ENCODE measurements at regions not wholly inside any gene's neighbourhood (a gene's known extent, or its start where the extent isn't known, plus 50 kb on each side); places are given as distances from the start of the nearest gene placed in this dataset.

DNA sequence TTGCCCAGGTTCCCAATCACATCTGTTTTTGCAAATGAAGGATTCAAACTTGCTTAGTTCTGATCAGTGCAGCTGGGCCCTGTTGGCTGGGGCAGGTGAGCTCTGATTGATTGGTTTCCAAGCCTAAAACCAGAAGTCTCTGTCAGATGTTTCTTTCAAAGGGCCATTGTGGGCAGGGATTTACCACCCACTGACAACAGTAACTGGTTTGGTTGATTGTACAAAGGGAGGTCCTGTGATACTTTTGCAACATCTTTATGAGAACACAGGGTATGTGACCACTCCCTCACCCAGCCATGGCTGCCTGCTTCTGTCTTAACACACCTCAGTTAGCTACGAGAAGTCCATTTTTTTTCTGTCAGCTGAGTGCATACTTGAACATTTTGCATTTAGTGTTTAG, 184.1 kb downstream of the FLRT2 start (continued):
- TF ChIP-seq, protein P1, sequence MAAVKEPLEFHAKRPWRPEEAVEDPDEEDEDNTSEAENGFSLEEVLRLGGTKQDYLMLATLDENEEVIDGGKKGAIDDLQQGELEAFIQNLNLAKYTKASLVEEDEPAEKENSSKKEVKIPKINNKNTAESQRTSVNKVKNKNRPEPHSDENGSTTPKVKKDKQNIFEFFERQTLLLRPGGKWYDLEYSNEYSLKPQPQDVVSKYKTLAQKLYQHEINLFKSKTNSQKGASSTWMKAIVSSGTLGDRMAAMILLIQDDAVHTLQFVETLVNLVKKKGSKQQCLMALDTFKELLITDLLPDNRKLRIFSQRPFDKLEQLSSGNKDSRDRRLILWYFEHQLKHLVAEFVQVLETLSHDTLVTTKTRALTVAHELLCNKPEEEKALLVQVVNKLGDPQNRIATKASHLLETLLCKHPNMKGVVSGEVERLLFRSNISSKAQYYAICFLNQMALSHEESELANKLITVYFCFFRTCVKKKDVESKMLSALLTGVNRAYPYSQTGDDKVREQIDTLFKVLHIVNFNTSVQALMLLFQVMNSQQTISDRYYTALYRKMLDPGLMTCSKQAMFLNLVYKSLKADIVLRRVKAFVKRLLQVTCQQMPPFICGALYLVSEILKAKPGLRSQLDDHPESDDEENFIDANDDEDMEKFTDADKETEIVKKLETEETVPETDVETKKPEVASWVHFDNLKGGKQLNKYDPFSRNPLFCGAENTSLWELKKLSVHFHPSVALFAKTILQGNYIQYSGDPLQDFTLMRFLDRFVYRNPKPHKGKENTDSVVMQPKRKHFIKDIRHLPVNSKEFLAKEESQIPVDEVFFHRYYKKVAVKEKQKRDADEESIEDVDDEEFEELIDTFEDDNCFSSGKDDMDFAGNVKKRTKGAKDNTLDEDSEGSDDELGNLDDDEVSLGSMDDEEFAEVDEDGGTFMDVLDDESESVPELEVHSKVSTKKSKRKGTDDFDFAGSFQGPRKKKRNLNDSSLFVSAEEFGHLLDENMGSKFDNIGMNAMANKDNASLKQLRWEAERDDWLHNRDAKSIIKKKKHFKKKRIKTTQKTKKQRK (IDR thresholded peaks at IDR 0.05; ENCODE audit: low read depth, low read length): no peak
- TF ChIP-seq HDAC2 (IDR thresholded peaks at IDR 0.05) (no peak), JUND (IDR thresholded peaks at IDR 0.05; ENCODE audit: low read depth, low read length) (no peak)

DNA sequence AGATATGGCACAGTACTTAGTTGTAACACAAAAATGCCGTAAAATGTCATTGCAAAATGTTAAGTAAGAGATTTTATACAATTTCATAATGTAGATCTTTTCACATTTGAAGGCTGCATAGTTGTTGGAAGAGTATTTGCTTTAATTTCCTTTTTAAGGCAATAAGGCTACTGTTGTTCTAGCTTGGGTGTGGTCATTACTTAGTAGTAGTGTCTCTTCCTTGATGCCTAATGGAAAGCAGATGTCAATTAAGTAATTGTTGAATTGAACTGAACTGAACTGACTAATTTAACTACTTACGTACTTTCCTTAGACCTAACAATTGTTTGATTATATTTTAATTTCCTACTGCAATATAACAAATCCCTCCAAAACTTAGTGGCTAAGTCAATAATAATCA, 181.7 kb downstream of the FLRT2 start:
- Histone ChIP-seq H4K20me1 (ENCODE audit: control insufficient read depth, insufficient read depth) (no peaks in the 10 kb centered on the region), H3K9ac (ENCODE audit: control insufficient read depth, insufficient read depth, low read length) (no peak overlapping the region), H3K27ac (ENCODE audit: control insufficient read depth, insufficient read depth) (no peak overlapping the region), H3K79me2 (ENCODE audit: control insufficient read depth, insufficient read depth, low read length) (no peaks in the 10 kb centered on the region), H3K27me3 (replicated peaks in 1 of 2; ENCODE audit: control insufficient read depth in 2 of 2, insufficient read depth in 2 of 2, low read length in 1 of 2) (no peaks in the 10 kb centered on the region), H3K4me2 (ENCODE audit: control insufficient read depth, insufficient read depth) (no peak overlapping the region), H3K4me3 (no peak overlapping the region), H3K36me3 (ENCODE audit: control insufficient read depth in 2 of 2, insufficient read depth in 2 of 2, low read length in 1 of 2) (no peaks in the 10 kb centered on the region), H3K9me3 (replicated peaks; ENCODE audit: control insufficient read depth, insufficient read depth, low read length) (no peaks in the 10 kb centered on the region; the same call in 2 of the 3 replicates), H2AFZ (ENCODE audit: control insufficient read depth, low read depth, low read length) (no peak overlapping the region), H3K4me1 (ENCODE audit: control insufficient read depth, insufficient read depth, low read length) (no peaks in the 10 kb centered on the region)
- POLR2A ChIA-PET: no interaction called here
- no peak for ATAC-seq
- CTCF ChIA-PET: no interaction called here
- BruUV-seq (replicated peaks): no TSS peak
- RAD21 ChIA-PET (ENCODE audit: unreplicated experiment): no interaction called here
- intact Hi-C loops (cut with micrococcal nuclease; ENCODE audit: unreplicated experiment): no loop called here
- no peak for DNase-seq (ENCODE audit: low read depth, low spot score)
- FAIRE-seq: no peak
- TF ChIP-seq POU2F2 (IDR thresholded peaks at IDR 0.05; ENCODE audit: borderline replicate concordance, low read depth, low read length) (no peak), SMAD1 (IDR thresholded peaks at IDR 0.05; ENCODE audit: low read depth, partially characterized antibody) (no peak)
- 48% methylated on average over 2 of the region's 2 CpGs for WGBS (ENCODE audit: insufficient coverage, insufficient replicate concordance, low lambda C conversion rate, missing lambda C conversion rate)
- in situ Hi-C loops (cut with MboI): no loop called here
- SMC1A ChIA-PET (ENCODE audit: uncharacterized antibody, unreplicated experiment): interaction anchor here (1.0 kb wide), 1 partner anchor 15 kb away, joined by 3 read pairs; no protein-coding TSS in a partner anchor
